ENCODE measurements at regions not wholly inside any gene's neighbourhood (a gene's known extent, or its start where the extent isn't known, plus 50 kb on each side); places are given as distances from the start of the nearest gene placed in this dataset.

DNA sequence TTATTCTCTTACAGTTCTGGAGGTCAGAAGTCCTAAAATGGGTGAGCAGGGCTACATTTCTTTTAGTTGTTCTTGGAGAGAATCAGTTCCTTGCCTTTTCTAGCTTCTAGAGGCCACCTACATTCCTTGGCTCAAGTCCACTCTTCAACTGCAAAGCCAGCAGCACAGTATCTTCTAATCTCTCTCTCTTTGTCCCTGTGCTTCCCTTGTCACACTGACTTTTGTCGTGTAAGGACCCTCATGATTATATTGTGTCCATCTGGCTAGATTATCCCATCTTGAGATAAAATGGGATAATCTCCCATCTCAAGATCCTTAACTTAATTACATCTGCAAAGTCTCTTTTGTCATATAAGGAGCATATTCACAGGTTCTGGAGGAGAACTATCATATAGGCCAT is 359.0 kb downstream of the ADRA2A start:
- H3K4me3 Mint-ChIP-seq (ENCODE audit: low read depth, unreplicated experiment): no peak overlapping the region
- no peaks in the 10 kb centered on the region for H3K36me3 Mint-ChIP-seq (ENCODE audit: insufficient read depth, unreplicated experiment)
- H3K27ac Mint-ChIP-seq (ENCODE audit: unreplicated experiment): no peak overlapping the region
- TF ChIP-seq, protein P1, sequence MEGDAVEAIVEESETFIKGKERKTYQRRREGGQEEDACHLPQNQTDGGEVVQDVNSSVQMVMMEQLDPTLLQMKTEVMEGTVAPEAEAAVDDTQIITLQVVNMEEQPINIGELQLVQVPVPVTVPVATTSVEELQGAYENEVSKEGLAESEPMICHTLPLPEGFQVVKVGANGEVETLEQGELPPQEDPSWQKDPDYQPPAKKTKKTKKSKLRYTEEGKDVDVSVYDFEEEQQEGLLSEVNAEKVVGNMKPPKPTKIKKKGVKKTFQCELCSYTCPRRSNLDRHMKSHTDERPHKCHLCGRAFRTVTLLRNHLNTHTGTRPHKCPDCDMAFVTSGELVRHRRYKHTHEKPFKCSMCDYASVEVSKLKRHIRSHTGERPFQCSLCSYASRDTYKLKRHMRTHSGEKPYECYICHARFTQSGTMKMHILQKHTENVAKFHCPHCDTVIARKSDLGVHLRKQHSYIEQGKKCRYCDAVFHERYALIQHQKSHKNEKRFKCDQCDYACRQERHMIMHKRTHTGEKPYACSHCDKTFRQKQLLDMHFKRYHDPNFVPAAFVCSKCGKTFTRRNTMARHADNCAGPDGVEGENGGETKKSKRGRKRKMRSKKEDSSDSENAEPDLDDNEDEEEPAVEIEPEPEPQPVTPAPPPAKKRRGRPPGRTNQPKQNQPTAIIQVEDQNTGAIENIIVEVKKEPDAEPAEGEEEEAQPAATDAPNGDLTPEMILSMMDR (IDR thresholded peaks at IDR 0.05; ENCODE audit: unreplicated experiment): no peak
- no peaks in the 10 kb centered on the region for H3K4me1 Mint-ChIP-seq (ENCODE audit: low read depth, unreplicated experiment)
- CTCF ChIA-PET: no interaction called here
- BruUV-seq (replicated peaks): no TSS peak
- H3K27me3 Mint-ChIP-seq (ENCODE audit: unreplicated experiment): no peaks in the 10 kb centered on the region
- DNase-seq: no peak
- intact Hi-C loops (cut with micrococcal nuclease; ENCODE audit: unreplicated experiment): no loop called here
- H3K9me3 Mint-ChIP-seq (ENCODE audit: low read depth, unreplicated experiment): no peaks in the 10 kb centered on the region

DNA sequence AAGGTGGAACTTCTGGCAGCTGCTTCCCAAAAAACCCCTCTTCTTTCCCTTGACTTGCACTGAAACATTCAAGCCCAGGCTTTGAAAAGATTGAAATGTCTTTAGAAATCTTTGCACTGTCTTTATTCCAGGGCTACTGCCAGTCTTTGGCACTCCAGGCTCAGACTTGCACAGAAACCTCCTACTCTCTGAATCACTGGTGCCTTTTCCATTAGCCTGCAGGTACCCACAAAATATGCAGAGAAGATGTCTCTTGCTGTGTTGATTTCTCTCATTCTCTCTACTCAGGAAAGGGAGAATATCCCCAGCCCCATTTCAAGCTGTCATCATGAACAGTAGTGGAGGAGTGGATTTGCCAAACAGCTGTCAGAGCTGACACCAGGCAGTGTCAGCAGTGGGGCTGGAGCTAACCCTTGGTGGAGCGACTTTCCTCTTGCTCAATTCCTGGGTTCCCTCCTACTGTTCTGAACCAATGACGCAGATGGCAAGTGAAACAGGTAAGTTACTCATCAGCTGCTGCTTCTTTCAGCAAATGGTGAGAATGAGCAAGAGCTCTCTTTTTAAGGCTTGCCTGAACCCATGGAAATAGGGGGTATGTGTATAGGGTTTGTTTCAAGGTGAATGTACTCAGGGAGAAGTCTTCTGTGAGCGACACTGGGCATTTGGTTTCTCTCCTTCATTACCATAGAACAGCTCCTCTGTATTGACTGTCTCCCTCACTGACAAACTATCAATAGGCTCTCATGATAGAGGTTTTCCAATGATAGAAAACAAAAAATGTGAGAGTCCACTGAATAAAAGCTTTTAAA is 362.4 kb downstream of the ADRA2A start:
- no TSS peak for BruUV-seq (replicated peaks)
- no peak overlapping the region for H3K27ac Mint-ChIP-seq (ENCODE audit: unreplicated experiment)
- CTCF ChIA-PET: no interaction called here
- intact Hi-C loops (cut with micrococcal nuclease; ENCODE audit: unreplicated experiment): no loop called here
- no peaks in the 10 kb centered on the region for H3K27me3 Mint-ChIP-seq (ENCODE audit: unreplicated experiment)
- H3K4me1 Mint-ChIP-seq (ENCODE audit: low read depth, unreplicated experiment): no peaks in the 10 kb centered on the region
- H3K4me3 Mint-ChIP-seq (ENCODE audit: low read depth, unreplicated experiment): no peak overlapping the region
- H3K9me3 Mint-ChIP-seq (ENCODE audit: low read depth, unreplicated experiment): peaks cover 3% of the 10 kb centered on the region
- no peak for DNase-seq
- no peaks in the 10 kb centered on the region for H3K36me3 Mint-ChIP-seq (ENCODE audit: insufficient read depth, unreplicated experiment)
- TF ChIP-seq, protein P1 (IDR thresholded peaks at IDR 0.05; ENCODE audit: unreplicated experiment): no peak

DNA sequence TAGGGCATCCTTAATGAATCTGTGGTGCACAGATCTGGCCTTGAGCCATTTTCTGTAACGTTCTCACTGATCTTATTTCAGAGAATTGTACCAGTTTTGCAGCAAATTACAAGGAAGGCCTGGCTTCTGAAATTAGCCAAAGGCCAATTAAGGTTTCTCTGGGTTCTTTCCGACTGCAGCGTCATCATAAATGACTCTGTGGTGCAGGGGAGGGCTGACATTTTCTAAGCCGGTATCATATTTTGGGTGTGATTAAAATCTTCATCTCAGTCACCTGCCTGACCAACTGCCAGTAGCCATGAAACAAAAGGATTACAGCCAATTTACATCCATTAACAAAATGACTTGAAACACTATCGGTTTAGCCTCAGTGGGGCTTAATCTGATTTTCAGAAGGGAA is 363.7 kb downstream of the ADRA2A start:
- Mint-ChIP-seq H3K4me1 (ENCODE audit: low read depth, unreplicated experiment) (no peaks in the 10 kb centered on the region), H3K27ac (ENCODE audit: unreplicated experiment) (no peak overlapping the region), H3K9me3 (ENCODE audit: low read depth, unreplicated experiment) (peaks cover 3% of the 10 kb centered on the region), H3K4me3 (ENCODE audit: low read depth, unreplicated experiment) (no peak overlapping the region), H3K36me3 (ENCODE audit: insufficient read depth, unreplicated experiment) (no peaks in the 10 kb centered on the region), H3K27me3 (ENCODE audit: unreplicated experiment) (no peaks in the 10 kb centered on the region)
- CTCF ChIA-PET: no interaction called here
- no TSS peak for BruUV-seq (replicated peaks)
- TF ChIP-seq, protein P1 (IDR thresholded peaks at IDR 0.05; ENCODE audit: unreplicated experiment): no peak
- intact Hi-C loops (cut with micrococcal nuclease; ENCODE audit: unreplicated experiment): no loop called here
- DNase-seq: no peak

DNA sequence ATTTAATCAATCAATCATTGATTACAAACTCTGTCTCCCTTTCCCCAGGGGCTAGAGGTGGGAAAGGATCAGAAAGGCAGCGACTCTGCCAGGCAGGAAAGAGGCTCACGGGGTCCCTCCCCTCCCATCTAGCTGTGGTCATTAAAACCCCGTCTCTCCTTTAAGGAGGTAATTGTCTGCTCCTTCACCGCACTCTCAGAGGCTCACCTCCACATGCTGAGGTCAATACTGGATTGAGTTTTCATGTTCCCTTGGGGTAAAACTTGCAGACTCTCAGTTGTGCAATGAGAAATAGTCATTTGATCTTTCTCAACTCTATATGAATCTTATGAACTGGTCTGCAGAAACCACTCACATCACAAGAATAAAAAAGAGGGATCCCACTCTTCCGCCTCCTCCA is 368.8 kb downstream of the ADRA2A start:
- Mint-ChIP-seq H3K27ac (ENCODE audit: unreplicated experiment) (no peak overlapping the region), H3K4me3 (ENCODE audit: low read depth, unreplicated experiment) (no peak overlapping the region), H3K27me3 (ENCODE audit: unreplicated experiment) (no peaks in the 10 kb centered on the region), H3K9me3 (ENCODE audit: low read depth, unreplicated experiment) (peaks cover 5% of the 10 kb centered on the region), H3K36me3 (ENCODE audit: insufficient read depth, unreplicated experiment) (no peaks in the 10 kb centered on the region), H3K4me1 (ENCODE audit: low read depth, unreplicated experiment) (no peaks in the 10 kb centered on the region)
- CTCF ChIA-PET: no interaction called here
- DNase-seq: no peak
- BruUV-seq (replicated peaks): no TSS peak
- intact Hi-C loops (cut with micrococcal nuclease; ENCODE audit: unreplicated experiment): no loop called here
- TF ChIP-seq, protein P1 (IDR thresholded peaks at IDR 0.05; ENCODE audit: unreplicated experiment): no peak
